ENCODE measurements at regions not wholly inside any gene's neighbourhood (a gene's known extent, or its start where the extent isn't known, plus 50 kb on each side); places are given as distances from the start of the nearest gene placed in this dataset.

DNA sequence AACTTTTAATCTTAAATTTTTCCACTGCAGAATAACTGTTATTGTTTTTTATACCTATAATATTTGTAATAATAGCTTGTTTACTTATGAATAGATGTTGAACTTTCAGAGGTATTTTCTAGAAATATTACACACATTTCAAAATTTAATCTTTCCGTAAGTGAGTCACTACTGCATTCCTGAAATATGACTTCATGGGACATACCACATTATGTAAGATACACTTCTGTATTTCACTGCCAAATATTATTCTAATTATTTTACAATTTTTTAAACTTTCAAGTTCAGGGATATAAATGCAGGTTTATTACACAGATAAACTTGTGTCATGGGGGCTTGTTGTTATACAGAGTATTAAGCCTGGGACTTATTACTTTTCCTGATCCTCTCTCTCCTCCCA lies 2220.5 kb downstream of the NCAM2 start:
- TF ChIP-seq, protein P1, sequence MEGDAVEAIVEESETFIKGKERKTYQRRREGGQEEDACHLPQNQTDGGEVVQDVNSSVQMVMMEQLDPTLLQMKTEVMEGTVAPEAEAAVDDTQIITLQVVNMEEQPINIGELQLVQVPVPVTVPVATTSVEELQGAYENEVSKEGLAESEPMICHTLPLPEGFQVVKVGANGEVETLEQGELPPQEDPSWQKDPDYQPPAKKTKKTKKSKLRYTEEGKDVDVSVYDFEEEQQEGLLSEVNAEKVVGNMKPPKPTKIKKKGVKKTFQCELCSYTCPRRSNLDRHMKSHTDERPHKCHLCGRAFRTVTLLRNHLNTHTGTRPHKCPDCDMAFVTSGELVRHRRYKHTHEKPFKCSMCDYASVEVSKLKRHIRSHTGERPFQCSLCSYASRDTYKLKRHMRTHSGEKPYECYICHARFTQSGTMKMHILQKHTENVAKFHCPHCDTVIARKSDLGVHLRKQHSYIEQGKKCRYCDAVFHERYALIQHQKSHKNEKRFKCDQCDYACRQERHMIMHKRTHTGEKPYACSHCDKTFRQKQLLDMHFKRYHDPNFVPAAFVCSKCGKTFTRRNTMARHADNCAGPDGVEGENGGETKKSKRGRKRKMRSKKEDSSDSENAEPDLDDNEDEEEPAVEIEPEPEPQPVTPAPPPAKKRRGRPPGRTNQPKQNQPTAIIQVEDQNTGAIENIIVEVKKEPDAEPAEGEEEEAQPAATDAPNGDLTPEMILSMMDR (optimal IDR thresholded peaks at IDR 0.05 in 1 of 3, IDR thresholded peaks at IDR 0.05 in 1 of 3, conservative IDR thresholded peaks at IDR 0.05 in 1 of 3; ENCODE audit: extremely low read depth in 1 of 3, insufficient read depth in 2 of 3, low read length in 3 of 3) = no peak
- no peak for TF ChIP-seq EZH2 (IDR thresholded peaks at IDR 0.05; ENCODE audit: low read length)

Data from keratinocyte (primary cell).